ENCODE measurements at regions not wholly inside any gene's neighbourhood (a gene's known extent, or its start where the extent isn't known, plus 50 kb on each side); places are given as distances from the start of the nearest gene placed in this dataset.

DNA sequence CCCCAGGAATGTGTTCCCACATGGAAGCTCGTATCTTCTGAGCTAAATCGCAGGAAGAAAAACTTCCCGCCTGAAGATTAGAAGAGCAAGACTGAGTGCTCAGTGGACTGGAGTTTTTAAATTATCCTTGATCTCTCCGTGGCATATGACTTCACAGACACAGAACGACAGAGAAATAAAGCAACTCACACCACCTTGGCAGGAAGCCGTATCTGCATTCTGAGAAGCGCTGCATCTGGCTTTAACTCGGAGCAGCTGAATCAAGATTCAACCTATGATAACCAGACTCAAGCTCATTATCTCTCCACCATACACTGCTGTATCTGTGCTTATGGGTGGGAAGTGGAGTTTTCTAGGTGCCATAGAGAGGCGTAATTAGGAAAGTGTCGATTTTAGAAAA, 1482.7 kb downstream of the AACS start:
- no peak overlapping the region for H3K4me3 ChIP-seq (ENCODE audit: low read length in 3 of 3)
- H3K9ac ChIP-seq (ENCODE audit: low read length in 3 of 3) = no peak overlapping the region
- H3K36me3 ChIP-seq (ENCODE audit: control insufficient read depth in 2 of 3, insufficient read depth in 3 of 3, low read length in 3 of 3) = no peaks in the 10 kb centered on the region
- intact Hi-C loops (cut with DNase I) = no loop called here
- no peak overlapping the region for H3K27ac ChIP-seq (ENCODE audit: low read depth in 2 of 2, low read length in 2 of 2)
- DNase-seq (no peak), FAIRE-seq (no peak)
- no peaks in the 10 kb centered on the region for H3K27me3 ChIP-seq (ENCODE audit: control insufficient read depth, insufficient read depth, low read length)
- H3K9me3 ChIP-seq (ENCODE audit: control insufficient read depth in 2 of 3, insufficient read depth in 1 of 3, low read length in 3 of 3) = peaks cover 0 to 3% (median 0%) of the 10 kb centered on the region in 3 donors
- no peaks in the 10 kb centered on the region for H3K4me1 ChIP-seq (ENCODE audit: control insufficient read depth in 2 of 3, insufficient read depth in 2 of 3, low read depth in 1 of 3, low read length in 3 of 3)
- TF ChIP-seq, protein P1, sequence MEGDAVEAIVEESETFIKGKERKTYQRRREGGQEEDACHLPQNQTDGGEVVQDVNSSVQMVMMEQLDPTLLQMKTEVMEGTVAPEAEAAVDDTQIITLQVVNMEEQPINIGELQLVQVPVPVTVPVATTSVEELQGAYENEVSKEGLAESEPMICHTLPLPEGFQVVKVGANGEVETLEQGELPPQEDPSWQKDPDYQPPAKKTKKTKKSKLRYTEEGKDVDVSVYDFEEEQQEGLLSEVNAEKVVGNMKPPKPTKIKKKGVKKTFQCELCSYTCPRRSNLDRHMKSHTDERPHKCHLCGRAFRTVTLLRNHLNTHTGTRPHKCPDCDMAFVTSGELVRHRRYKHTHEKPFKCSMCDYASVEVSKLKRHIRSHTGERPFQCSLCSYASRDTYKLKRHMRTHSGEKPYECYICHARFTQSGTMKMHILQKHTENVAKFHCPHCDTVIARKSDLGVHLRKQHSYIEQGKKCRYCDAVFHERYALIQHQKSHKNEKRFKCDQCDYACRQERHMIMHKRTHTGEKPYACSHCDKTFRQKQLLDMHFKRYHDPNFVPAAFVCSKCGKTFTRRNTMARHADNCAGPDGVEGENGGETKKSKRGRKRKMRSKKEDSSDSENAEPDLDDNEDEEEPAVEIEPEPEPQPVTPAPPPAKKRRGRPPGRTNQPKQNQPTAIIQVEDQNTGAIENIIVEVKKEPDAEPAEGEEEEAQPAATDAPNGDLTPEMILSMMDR (IDR thresholded peaks at IDR 0.05; ENCODE audit: borderline replicate concordance, extremely low read depth, insufficient read depth) = no peak

DNA sequence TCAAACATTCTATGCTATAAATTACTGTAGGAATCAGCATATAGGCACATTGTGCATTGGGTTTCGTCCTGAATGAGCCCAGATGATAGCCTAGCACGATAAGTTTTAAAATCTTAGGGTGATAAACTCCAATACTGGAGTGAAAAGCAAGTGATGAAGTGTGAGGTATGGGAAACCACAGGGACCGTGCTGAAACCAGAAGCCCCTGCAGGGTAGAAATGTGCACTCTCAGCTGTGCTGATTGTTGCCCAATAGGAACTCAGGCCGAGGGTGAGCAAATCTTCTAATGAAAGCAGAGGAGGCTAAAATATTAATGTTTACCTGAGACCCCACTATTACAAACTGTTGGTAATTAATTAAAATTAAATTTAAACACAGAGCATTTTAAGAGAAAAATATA, 1486.6 kb downstream of the AACS start:
- TF ChIP-seq, protein P1 (IDR thresholded peaks at IDR 0.05; ENCODE audit: borderline replicate concordance, extremely low read depth, insufficient read depth) = no peak
- H3K27ac ChIP-seq (ENCODE audit: low read depth in 2 of 2, low read length in 2 of 2) = no peak overlapping the region
- no peak overlapping the region for H3K9ac ChIP-seq (ENCODE audit: low read length in 3 of 3)
- H3K9me3 ChIP-seq (ENCODE audit: control insufficient read depth in 2 of 3, insufficient read depth in 1 of 3, low read length in 3 of 3) = no peaks in the 10 kb centered on the region
- H3K36me3 ChIP-seq (ENCODE audit: control insufficient read depth in 2 of 3, insufficient read depth in 3 of 3, low read length in 3 of 3) = no peaks in the 10 kb centered on the region
- H3K4me1 ChIP-seq (ENCODE audit: control insufficient read depth in 2 of 3, insufficient read depth in 2 of 3, low read depth in 1 of 3, low read length in 3 of 3) = no peaks in the 10 kb centered on the region
- no peaks in the 10 kb centered on the region for H3K27me3 ChIP-seq (ENCODE audit: control insufficient read depth, insufficient read depth, low read length)
- DNase-seq = no peak
- intact Hi-C loops (cut with DNase I) = no loop called here
- no peak overlapping the region for H3K4me3 ChIP-seq (ENCODE audit: low read length in 3 of 3)
- no peak for FAIRE-seq

DNA sequence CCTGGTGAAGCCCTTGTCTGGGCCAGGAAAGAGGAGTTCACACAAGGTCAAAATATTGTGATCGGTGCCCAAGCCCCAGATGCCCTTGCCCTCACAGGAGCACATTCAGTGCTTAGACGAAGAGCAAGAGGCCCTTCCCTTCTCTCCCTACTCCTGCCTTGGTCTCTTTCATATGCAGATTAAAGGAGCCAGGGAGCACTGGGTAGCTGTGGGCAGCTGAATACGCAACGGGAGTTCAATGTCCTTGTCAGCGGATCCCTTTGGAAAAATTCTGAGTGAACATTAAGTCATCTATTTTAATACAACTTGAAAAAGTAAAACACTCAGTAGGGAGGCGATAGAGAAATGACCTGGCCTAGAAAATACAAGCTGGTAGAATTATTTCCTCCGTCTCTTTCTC, 1489.4 kb downstream of the AACS start:
- Histone ChIP-seq H3K27ac (ENCODE audit: low read depth in 2 of 2, low read length in 2 of 2) (no peak overlapping the region), H3K27me3 (ENCODE audit: control insufficient read depth, insufficient read depth, low read length) (no peaks in the 10 kb centered on the region), H3K36me3 (ENCODE audit: control insufficient read depth in 2 of 3, insufficient read depth in 3 of 3, low read length in 3 of 3) (no peaks in the 10 kb centered on the region), H3K9me3 (ENCODE audit: control insufficient read depth in 2 of 3, insufficient read depth in 1 of 3, low read length in 3 of 3) (no peaks in the 10 kb centered on the region), H3K9ac (ENCODE audit: low read length in 3 of 3) (no peak overlapping the region), H3K4me1 (ENCODE audit: control insufficient read depth in 2 of 3, insufficient read depth in 2 of 3, low read depth in 1 of 3, low read length in 3 of 3) (no peaks in the 10 kb centered on the region), H3K4me3 (ENCODE audit: low read length in 3 of 3) (no peak overlapping the region)
- TF ChIP-seq, protein P1 (IDR thresholded peaks at IDR 0.05; ENCODE audit: borderline replicate concordance, extremely low read depth, insufficient read depth) = no peak
- intact Hi-C loops (cut with DNase I) = no loop called here
- DNase-seq = no peak
- FAIRE-seq = no peak

DNA sequence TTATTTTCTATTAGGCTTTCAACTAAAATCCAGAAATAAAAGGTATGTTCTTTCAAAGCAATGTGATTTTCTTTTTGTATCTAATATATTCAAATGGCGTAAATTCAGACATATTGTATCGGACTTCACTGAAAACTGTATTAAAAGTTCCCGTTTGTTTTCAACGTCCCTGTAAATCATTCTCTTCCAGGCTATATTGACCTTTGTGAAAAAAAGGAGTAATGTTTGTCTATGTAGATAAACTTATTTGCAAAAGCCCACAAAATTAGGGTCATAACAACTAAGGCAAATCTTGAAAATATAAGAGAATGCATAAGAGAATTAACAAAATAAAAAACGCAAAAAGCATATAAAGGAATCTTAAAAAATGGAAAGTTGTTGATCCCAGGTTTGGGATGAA, 1492.4 kb downstream of the AACS start:
- FAIRE-seq = no peak
- TF ChIP-seq, protein P1 (IDR thresholded peaks at IDR 0.05; ENCODE audit: borderline replicate concordance, extremely low read depth, insufficient read depth) = no peak
- H3K4me1 ChIP-seq (ENCODE audit: control insufficient read depth in 2 of 3, insufficient read depth in 2 of 3, low read depth in 1 of 3, low read length in 3 of 3) = no peaks in the 10 kb centered on the region
- no peak for DNase-seq
- H3K9me3 ChIP-seq (ENCODE audit: control insufficient read depth in 2 of 3, insufficient read depth in 1 of 3, low read length in 3 of 3) = no peaks in the 10 kb centered on the region
- no peaks in the 10 kb centered on the region for H3K36me3 ChIP-seq (ENCODE audit: control insufficient read depth in 2 of 3, insufficient read depth in 3 of 3, low read length in 3 of 3)
- no peaks in the 10 kb centered on the region for H3K27me3 ChIP-seq (ENCODE audit: control insufficient read depth, insufficient read depth, low read length)
- H3K27ac ChIP-seq (ENCODE audit: low read depth in 2 of 2, low read length in 2 of 2) = no peak overlapping the region
- H3K9ac ChIP-seq (ENCODE audit: low read length in 3 of 3) = no peak overlapping the region
- no peak overlapping the region for H3K4me3 ChIP-seq (ENCODE audit: low read length in 3 of 3)
- intact Hi-C loops (cut with DNase I) = no loop called here
